Hepatocyte (in vitro differentiated cells): ENCODE measurements at regions not wholly inside any gene's neighbourhood (a gene's known extent, or its start where the extent isn't known, plus 50 kb on each side); places are given as distances from the start of the nearest gene placed in this dataset.

Experiments used
- DNase-seq: peaks from one replicate; pipeline ENCODE4 v3.0.0-alpha.2; 2016; ENCODE audit warnings: low spot score
- H2AFZ ChIP-seq: fragments of 200-600 bp; sonication (generic); 2 replicates; pipeline ENCODE4 v1.6.0; 2016; ENCODE audit warnings: antibody characterized with exemption, mild to moderate bottlenecking
- H3K27ac ChIP-seq: fragments of 200-600 bp; sonication (generic); 2 replicates; pipeline ENCODE4 v1.5.1; 2016; ENCODE audit warnings: mild to moderate bottlenecking
- H3K27me3 ChIP-seq: fragments of 200-600 bp; sonication (generic); 2 replicates; pipeline ENCODE4 v1.6.1; 2016
- H3K36me3 ChIP-seq: fragments of 200-600 bp; sonication (generic); replicated peaks from 2 replicates; pipeline ENCODE4 v1.5.1; 2016; ENCODE audit warnings: low read depth; ENCODE audit not compliant: insufficient read depth
- H3K4me1 ChIP-seq: fragments of 200-600 bp; sonication (generic); 2 replicates; pipeline ENCODE4 v1.5.1; 2016; ENCODE audit warnings: mild to moderate bottlenecking, moderate library complexity; ENCODE audit not compliant: insufficient read depth
- H3K4me2 ChIP-seq: fragments of 200-600 bp; sonication (generic); 2 replicates; pipeline ENCODE4 v1.6.0; 2016
- H3K4me3 ChIP-seq: fragments of 200-600 bp; sonication (generic); 2 replicates; pipeline ENCODE4 v1.5.1; 2016; ENCODE audit warnings: mild to moderate bottlenecking
- H3K79me2 ChIP-seq: fragments of 200-600 bp; sonication (generic); 2 replicates; pipeline ENCODE4 v1.6.0; 2017; ENCODE audit warnings: mild to moderate bottlenecking
- H3K9me2 ChIP-seq: fragments of 200-600 bp; sonication (generic); replicated peaks from 2 replicates; pipeline ENCODE4 v1.6.0; 2017; ENCODE audit warnings: mild to moderate bottlenecking; ENCODE audit not compliant: insufficient read depth
- H3K9me3 ChIP-seq: fragments of 200-600 bp; sonication (generic); 2 replicates; pipeline ENCODE4 v1.5.1; 2016; ENCODE audit warnings: low read depth, mild to moderate bottlenecking
- H4K20me1 ChIP-seq: fragments of 200-600 bp; sonication (generic); 2 replicates; pipeline ENCODE4 v1.6.0; 2016; ENCODE audit warnings: mild to moderate bottlenecking; ENCODE audit not compliant: insufficient read depth, poor library complexity, severe bottlenecking
- CTCF ChIP-seq: fragments of 200-600 bp; sonication (generic); IDR thresholded peaks from 2 replicates; pipeline ENCODE4 v1.5.1; 2016; ENCODE audit warnings: antibody characterized with exemption, mild to moderate bottlenecking; ENCODE audit not compliant: poor library complexity
- EZH2 ChIP-seq: fragments of 200-600 bp; sonication (generic); IDR thresholded peaks from 2 replicates; pipeline ENCODE4 v1.6.1; 2016; ENCODE audit warnings: antibody characterized with exemption, mild to moderate bottlenecking, borderline replicate concordance
- EZH2phosphoT487 ChIP-seq: fragments of 200-600 bp; sonication (generic); IDR thresholded peaks from one replicate; pipeline ENCODE4 v1.6.1; 2018; ENCODE audit warnings: antibody characterized with exemption, mild to moderate bottlenecking, low read depth, moderate library complexity; ENCODE audit not compliant: unreplicated experiment, severe bottlenecking
- WGBS: methylation state at CpG from one replicate; pipeline ENCODE4 v1.1.6; 2016; ENCODE audit warnings: low lambda C conversion rate; ENCODE audit errors: missing lambda C conversion rate; 5-methylcytosine and 5-hydroxymethylcytosine counted together

DNA sequence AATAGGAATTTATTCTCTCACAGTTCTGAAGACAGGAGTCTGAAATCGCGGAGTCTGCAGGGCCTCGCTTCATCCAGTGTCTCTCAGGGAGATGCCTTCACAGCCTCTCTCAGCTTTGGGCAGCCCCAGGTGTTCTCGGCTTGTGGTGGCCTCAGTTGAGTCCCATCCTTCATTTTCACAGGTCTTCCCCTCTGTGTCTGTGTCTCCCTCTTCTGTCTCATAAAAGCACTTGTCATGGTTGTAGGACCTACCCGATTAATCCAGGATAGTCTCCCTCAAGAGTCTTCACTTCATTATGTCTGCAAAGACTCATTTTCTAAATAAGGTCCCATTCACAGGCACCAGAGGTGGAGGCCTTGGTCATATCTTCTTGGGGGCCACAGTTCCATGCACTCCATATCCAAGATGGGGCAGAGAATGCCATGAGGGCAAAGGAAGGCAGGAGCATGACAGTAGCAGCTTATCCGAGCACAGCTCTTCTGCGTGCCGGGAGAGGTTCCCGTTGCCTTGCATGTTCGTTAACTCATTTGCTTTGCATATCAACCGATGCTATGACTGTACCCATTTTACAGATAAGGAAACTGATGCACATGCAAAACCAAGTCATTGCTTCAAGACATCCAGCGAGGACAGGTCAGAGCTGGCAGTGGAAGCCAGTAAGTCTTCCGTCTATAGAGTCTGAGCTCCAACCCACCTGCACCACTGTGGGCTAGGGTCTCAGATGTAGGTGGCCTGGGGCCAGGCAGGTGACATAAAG is 363.8 kb upstream of the SULF2 start:
- Histone ChIP-seq H3K4me2 (no peak overlapping the region), H3K9me2 (no peaks in the 10 kb centered on the region), H3K9me3 (no peaks in the 10 kb centered on the region), H3K79me2 (no peaks in the 10 kb centered on the region), H3K27ac (no peak overlapping the region), H2AFZ (no peak overlapping the region), H4K20me1 (no peaks in the 10 kb centered on the region), H3K36me3 (no peaks in the 10 kb centered on the region), H3K27me3 (no peaks in the 10 kb centered on the region), H3K4me1 (no peaks in the 10 kb centered on the region), H3K4me3 (no peak overlapping the region)
- TF ChIP-seq CTCF, result no peak
- no peak for TF ChIP-seq EZH2phosphoT487
- no peak for TF ChIP-seq EZH2
- 82% methylated on average over 13 of the region's 13 CpGs for WGBS
- no peak for DNase-seq

DNA sequence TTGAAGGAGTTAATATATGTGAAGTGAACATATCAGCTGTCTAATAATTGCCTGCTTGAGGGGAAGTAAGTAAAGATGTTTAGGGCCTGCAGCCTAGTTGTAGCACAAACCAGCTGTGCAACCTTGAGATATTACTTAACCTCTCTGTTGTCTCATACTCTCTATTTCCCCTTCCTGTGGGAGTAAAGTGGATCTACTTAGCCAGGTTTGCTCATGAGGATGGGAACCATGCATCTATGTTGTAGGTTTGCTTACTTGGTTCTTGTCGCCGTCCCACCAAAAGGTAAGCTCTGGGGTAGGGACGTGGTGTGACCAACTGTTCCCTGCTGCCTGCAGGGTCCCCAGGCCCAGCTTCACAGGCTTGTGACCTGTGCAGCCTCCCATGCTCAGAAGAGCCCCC is 362.7 kb upstream of the SULF2 start:
- TF ChIP-seq EZH2phosphoT487 (no peak), EZH2 (no peak), CTCF (no peak)
- Histone ChIP-seq H3K27ac (no peak overlapping the region), H3K9me3 (no peaks in the 10 kb centered on the region), H3K4me1 (no peaks in the 10 kb centered on the region), H3K9me2 (no peaks in the 10 kb centered on the region), H3K79me2 (no peaks in the 10 kb centered on the region), H3K36me3 (no peaks in the 10 kb centered on the region), H2AFZ (no peak overlapping the region), H3K27me3 (no peaks in the 10 kb centered on the region), H4K20me1 (no peaks in the 10 kb centered on the region), H3K4me2 (no peak overlapping the region), H3K4me3 (no peak overlapping the region)
- DNase-seq, result no peak
- WGBS, result 100% methylated on average over 3 of the region's 3 CpGs

GRCh38 chr20:48147311-48147710 is 362.0 kb upstream of the SULF2 start:
- no peaks in the 10 kb centered on the region for H3K27me3 ChIP-seq
- H2AFZ ChIP-seq, result no peak overlapping the region
- no peak overlapping the region for H3K27ac ChIP-seq
- H3K4me1 ChIP-seq, result no peaks in the 10 kb centered on the region
- no peak overlapping the region for H3K4me2 ChIP-seq
- no peaks in the 10 kb centered on the region for H3K79me2 ChIP-seq
- 91% methylated on average over 10 of the region's 10 CpGs for WGBS
- no peaks in the 10 kb centered on the region for H3K9me3 ChIP-seq
- TF ChIP-seq EZH2phosphoT487 (no peak), CTCF (no peak), EZH2 (no peak)
- H3K36me3 ChIP-seq, result no peaks in the 10 kb centered on the region
- no peaks in the 10 kb centered on the region for H3K9me2 ChIP-seq
- no peak for DNase-seq
- H3K4me3 ChIP-seq, result no peak overlapping the region
- H4K20me1 ChIP-seq, result no peaks in the 10 kb centered on the region
